Adipocyte (in vitro differentiated cells): ENCODE measurements at regions not wholly inside any gene's neighbourhood (a gene's known extent, or its start where the extent isn't known, plus 50 kb on each side); places are given as distances from the start of the nearest gene placed in this dataset.
"Not testable (repeated sequence)": the region's sequence is repeated elsewhere in the genome, so short reads cannot be mapped to it uniquely, and the experiment has no call there.

Experiments used
- DNase-seq: peaks from one replicate; pipeline ENCODE4 v3.0.0-alpha.2; 2015; ENCODE audit warnings: low read depth
- H3K27me3 ChIP-seq: replicated peaks from 2 replicates; pipeline ENCODE4 v1.7.0; 2013; ENCODE audit warnings: mild to moderate bottlenecking, low read length, moderate library complexity; ENCODE audit not compliant: control insufficient read depth, insufficient read depth
- H3K36me3 ChIP-seq: 2 replicates; pipeline ENCODE4 v1.7.0; 2013; ENCODE audit warnings: low read length, mild to moderate bottlenecking, moderate library complexity; ENCODE audit not compliant: control insufficient read depth, insufficient read depth, severe bottlenecking
- H3K4me1 ChIP-seq: 2 replicates; pipeline ENCODE4 v1.7.0; 2013; ENCODE audit warnings: mild to moderate bottlenecking, low read length, moderate library complexity; ENCODE audit not compliant: control insufficient read depth, insufficient read depth
- H3K4me3 ChIP-seq: 2 replicates; pipeline ENCODE4 v1.7.0; 2013; ENCODE audit warnings: mild to moderate bottlenecking, low read length, moderate library complexity
- H3K9ac ChIP-seq: 2 replicates; pipeline ENCODE4 v1.7.0; 2013; ENCODE audit warnings: mild to moderate bottlenecking, low read length, moderate library complexity
- H3K9me3 ChIP-seq: 2 replicates; pipeline ENCODE4 v1.7.0; 2013; ENCODE audit warnings: mild to moderate bottlenecking, low read length, moderate library complexity; ENCODE audit not compliant: control insufficient read depth

GRCh38 chr3:191566469-191566868 is 105.5 kb downstream of the PYDC2 start:
- peak; percentile 4 for DNase-seq

GRCh38 chr3:191568206-191568605 is 107.2 kb downstream of the PYDC2 start:
- no peak overlapping the region for H3K9ac ChIP-seq
- no peaks in the 10 kb centered on the region for H3K27me3 ChIP-seq
- no peaks in the 10 kb centered on the region for H3K36me3 ChIP-seq
- H3K4me1 ChIP-seq, result no peaks in the 10 kb centered on the region
- no peak overlapping the region for H3K4me3 ChIP-seq
- DNase-seq, result no peak
- no peaks in the 10 kb centered on the region for H3K9me3 ChIP-seq

More at GRCh38 chr3:191566469-191566868, 105.5 kb downstream of the PYDC2 start:
- H3K9me3 ChIP-seq, result no peaks in the 10 kb centered on the region
- H3K36me3 ChIP-seq, result no peaks in the 10 kb centered on the region
- H3K27me3 ChIP-seq, result no peaks in the 10 kb centered on the region
- no peak overlapping the region for H3K9ac ChIP-seq
- no peak overlapping the region for H3K4me3 ChIP-seq
- no peaks in the 10 kb centered on the region for H3K4me1 ChIP-seq

- H3K36me3 ChIP-seq, result no peaks in the 10 kb centered on the region
- H3K9me3 ChIP-seq, result no peaks in the 10 kb centered on the region
- no peak overlapping the region for H3K4me3 ChIP-seq
- no peak overlapping the region for H3K9ac ChIP-seq
- no peaks in the 10 kb centered on the region for H3K27me3 ChIP-seq
- DNase-seq, result no peak
- no peaks in the 10 kb centered on the region for H3K4me1 ChIP-seq
Observed at GRCh38 chr3:191592105-191592504, 131.1 kb downstream of the PYDC2 start.

GRCh38 chr3:191593486-191593885 is 132.5 kb downstream of the PYDC2 start:
- Histone ChIP-seq H3K9me3 (no peaks in the 10 kb centered on the region), H3K27me3 (no peaks in the 10 kb centered on the region), H3K36me3 (no peaks in the 10 kb centered on the region), H3K4me3 (no peak overlapping the region), H3K9ac (no peak overlapping the region), H3K4me1 (no peaks in the 10 kb centered on the region)
- no peak for DNase-seq

- DNase-seq, H3K9ac ChIP-seq, H3K9me3 ChIP-seq, H3K4me3 ChIP-seq, H3K4me1 ChIP-seq, H3K27me3 ChIP-seq, H3K36me3 ChIP-seq: not testable (repeated sequence)
Observed at GRCh38 chr3:191615511-191615910, 154.5 kb downstream of the PYDC2 start.

- no peak overlapping the region for H3K4me3 ChIP-seq
- H3K4me1 ChIP-seq, result no peaks in the 10 kb centered on the region
- no peaks in the 10 kb centered on the region for H3K27me3 ChIP-seq
- no peaks in the 10 kb centered on the region for H3K36me3 ChIP-seq
- H3K9me3 ChIP-seq, result no peaks in the 10 kb centered on the region
- DNase-seq, result no peak
- H3K9ac ChIP-seq, result no peak overlapping the region
Observed at GRCh38 chr3:191624299-191624698, 163.3 kb downstream of the PYDC2 start.

GRCh38 chr3:191627064-191627463 is 166.1 kb downstream of the PYDC2 start:
- Histone ChIP-seq H3K36me3 (no peaks in the 10 kb centered on the region), H3K4me1 (no peaks in the 10 kb centered on the region), H3K27me3 (no peaks in the 10 kb centered on the region), H3K4me3 (no peak overlapping the region), H3K9ac (no peak overlapping the region), H3K9me3 (no peaks in the 10 kb centered on the region)
- no peak for DNase-seq

GRCh38 chr3:191628571-191628970 is 167.6 kb downstream of the PYDC2 start:
- DNase-seq, result no peak
- no peak overlapping the region for H3K9ac ChIP-seq
- no peaks in the 10 kb centered on the region for H3K36me3 ChIP-seq
- H3K4me1 ChIP-seq, result no peaks in the 10 kb centered on the region
- no peak overlapping the region for H3K4me3 ChIP-seq
- no peaks in the 10 kb centered on the region for H3K27me3 ChIP-seq
- H3K9me3 ChIP-seq, result no peaks in the 10 kb centered on the region

- H3K9me3 ChIP-seq, result no peaks in the 10 kb centered on the region
- no peak overlapping the region for H3K9ac ChIP-seq
- no peak overlapping the region for H3K4me3 ChIP-seq
- no peaks in the 10 kb centered on the region for H3K4me1 ChIP-seq
- no peak for DNase-seq
- no peaks in the 10 kb centered on the region for H3K27me3 ChIP-seq
- no peaks in the 10 kb centered on the region for H3K36me3 ChIP-seq
Observed at GRCh38 chr3:191631496-191631895, 170.5 kb downstream of the PYDC2 start.

GRCh38 chr3:191634902-191635301 is 173.9 kb downstream of the PYDC2 start:
- DNase-seq, result no peak
- H3K36me3 ChIP-seq, result no peaks in the 10 kb centered on the region

GRCh38 chr3:191637611-191638010 is 176.6 kb downstream of the PYDC2 start:
- DNase-seq, result no peak
- Histone ChIP-seq H3K27me3 (no peaks in the 10 kb centered on the region), H3K36me3 (no peaks in the 10 kb centered on the region), H3K4me3 (no peak overlapping the region), H3K4me1 (no peaks in the 10 kb centered on the region), H3K9me3 (no peaks in the 10 kb centered on the region), H3K9ac (no peak overlapping the region)

More at GRCh38 chr3:191634902-191635301, 173.9 kb downstream of the PYDC2 start:
- H3K9me3 ChIP-seq, result no peaks in the 10 kb centered on the region
- H3K4me3 ChIP-seq, result no peak overlapping the region
- no peaks in the 10 kb centered on the region for H3K4me1 ChIP-seq
- H3K9ac ChIP-seq, result no peak overlapping the region
- no peaks in the 10 kb centered on the region for H3K27me3 ChIP-seq

- Histone ChIP-seq H3K9me3 (peaks cover 14% of the 10 kb centered on the region), H3K9ac (no peak overlapping the region), H3K36me3 (no peaks in the 10 kb centered on the region), H3K4me1 (no peaks in the 10 kb centered on the region), H3K27me3 (no peaks in the 10 kb centered on the region), H3K4me3 (no peak overlapping the region)
- no peak for DNase-seq
Observed at GRCh38 chr3:191641789-191642188, 180.8 kb downstream of the PYDC2 start.
